ENCODE measurements at regions not wholly inside any gene's neighbourhood (a gene's known extent, or its start where the extent isn't known, plus 50 kb on each side); places are given as distances from the start of the nearest gene placed in this dataset.

DNA sequence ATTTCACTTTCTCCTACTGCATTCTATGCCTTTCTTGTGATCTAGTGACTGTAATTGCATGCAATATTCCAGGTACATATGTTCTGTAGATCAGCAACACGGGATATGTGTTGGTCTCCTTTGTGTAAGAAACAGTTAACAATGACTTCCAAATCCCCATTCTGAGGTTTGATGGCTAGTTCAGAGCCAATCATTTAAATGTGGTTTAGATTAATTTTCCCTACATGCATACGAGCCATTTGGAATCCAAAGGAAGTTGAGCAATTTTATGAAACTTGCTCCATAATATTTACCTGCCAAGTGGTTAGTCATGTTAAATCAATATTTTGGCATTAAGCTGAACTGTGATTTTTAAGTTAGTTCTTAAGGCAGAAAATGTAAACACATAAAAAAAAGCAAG lies 172.8 kb upstream of the DCAF12L2 start:
- no peaks in the 10 kb centered on the region for H4K20me1 ChIP-seq (ENCODE audit: insufficient read depth)
- no peaks in the 10 kb centered on the region for H3K36me3 ChIP-seq (replicated peaks in 1 of 2; ENCODE audit: control insufficient read depth in 1 of 2, insufficient read depth in 2 of 2, low read length in 1 of 2)
- H3F3A ChIP-seq (replicated peaks; ENCODE audit: insufficient read depth) = no peaks in the 10 kb centered on the region
- H3K27me3 ChIP-seq (ENCODE audit: insufficient read depth) = no peaks in the 10 kb centered on the region
- no peaks in the 10 kb centered on the region for H3K9me3 ChIP-seq
- CTCF ChIA-PET = no interaction called here
- POLR2A ChIA-PET = no interaction called here
- H3K9me2 ChIP-seq = no peaks in the 10 kb centered on the region
- H3K4me3 ChIP-seq (ENCODE audit: low read depth in 2 of 2, low read length in 1 of 2) = no peak overlapping the region
- H3K27ac ChIP-seq (ENCODE audit: low read depth in 2 of 2, low read length in 1 of 2) = no peak overlapping the region
- H3K9ac ChIP-seq = no peak overlapping the region
- no peak overlapping the region for H3K4me2 ChIP-seq
- TF ChIP-seq, protein P1, sequence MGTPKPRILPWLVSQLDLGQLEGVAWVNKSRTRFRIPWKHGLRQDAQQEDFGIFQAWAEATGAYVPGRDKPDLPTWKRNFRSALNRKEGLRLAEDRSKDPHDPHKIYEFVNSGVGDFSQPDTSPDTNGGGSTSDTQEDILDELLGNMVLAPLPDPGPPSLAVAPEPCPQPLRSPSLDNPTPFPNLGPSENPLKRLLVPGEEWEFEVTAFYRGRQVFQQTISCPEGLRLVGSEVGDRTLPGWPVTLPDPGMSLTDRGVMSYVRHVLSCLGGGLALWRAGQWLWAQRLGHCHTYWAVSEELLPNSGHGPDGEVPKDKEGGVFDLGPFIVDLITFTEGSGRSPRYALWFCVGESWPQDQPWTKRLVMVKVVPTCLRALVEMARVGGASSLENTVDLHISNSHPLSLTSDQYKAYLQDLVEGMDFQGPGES (IDR thresholded peaks at IDR 0.05; ENCODE audit: low read depth, low read length) = no peak
- TF ChIP-seq TEAD4 (IDR thresholded peaks at IDR 0.05; ENCODE audit: borderline replicate concordance, insufficient read depth) = no peak
- no peak for TF ChIP-seq ELF1 (IDR thresholded peaks at IDR 0.05)
- TF ChIP-seq, protein P2, sequence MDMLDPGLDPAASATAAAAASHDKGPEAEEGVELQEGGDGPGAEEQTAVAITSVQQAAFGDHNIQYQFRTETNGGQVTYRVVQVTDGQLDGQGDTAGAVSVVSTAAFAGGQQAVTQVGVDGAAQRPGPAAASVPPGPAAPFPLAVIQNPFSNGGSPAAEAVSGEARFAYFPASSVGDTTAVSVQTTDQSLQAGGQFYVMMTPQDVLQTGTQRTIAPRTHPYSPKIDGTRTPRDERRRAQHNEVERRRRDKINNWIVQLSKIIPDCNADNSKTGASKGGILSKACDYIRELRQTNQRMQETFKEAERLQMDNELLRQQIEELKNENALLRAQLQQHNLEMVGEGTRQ (IDR thresholded peaks at IDR 0.05; ENCODE audit: borderline replicate concordance, low read depth, low read length) = no peak
- TF ChIP-seq EZH2phosphoT487 (IDR thresholded peaks at IDR 0.05; ENCODE audit: borderline replicate concordance, low read depth) = no peak
- TF ChIP-seq MEF2A (IDR thresholded peaks at IDR 0.05; ENCODE audit: borderline replicate concordance, low read depth) = no peak
- TF ChIP-seq MXI1 (IDR thresholded peaks at IDR 0.05; ENCODE audit: low read depth, low read length) = no peak
- no peak for TF ChIP-seq POLR2AphosphoS5 (IDR thresholded peaks at IDR 0.05; ENCODE audit: low read depth, low read length)
- TF ChIP-seq SMC3 (IDR thresholded peaks at IDR 0.05; ENCODE audit: low read depth, low read length) = no peak
- TF ChIP-seq EP300 (IDR thresholded peaks at IDR 0.05; ENCODE audit: borderline replicate concordance in 1 of 2, low read depth in 1 of 2, low read length in 1 of 2) = no peak
- no peak for TF ChIP-seq FOXM1 (IDR thresholded peaks at IDR 0.05; ENCODE audit: low read depth)
- 2% methylated on average over 2 of the region's 2 CpGs for WGBS (ENCODE audit: low lambda C conversion rate)
- no peak overlapping the region for H2AFZ ChIP-seq (ENCODE audit: low read depth)
- H3K4me1 ChIP-seq (ENCODE audit: control insufficient read depth in 1 of 2, insufficient read depth in 2 of 2, low read depth in 1 of 2, low read length in 1 of 2) = no peaks in the 10 kb centered on the region
- H3K79me2 ChIP-seq (ENCODE audit: insufficient read depth) = no peaks in the 10 kb centered on the region
- DNase-seq = no peak

- Histone ChIP-seq H3K36me3 (replicated peaks in 1 of 2; ENCODE audit: control insufficient read depth in 1 of 2, insufficient read depth in 2 of 2, low read length in 1 of 2) (no peaks in the 10 kb centered on the region), H3K27ac (ENCODE audit: low read depth in 2 of 2, low read length in 1 of 2) (no peak overlapping the region), H3K9me2 (no peaks in the 10 kb centered on the region), H3K27me3 (ENCODE audit: insufficient read depth) (no peaks in the 10 kb centered on the region), H3K9ac (no peak overlapping the region), H4K20me1 (ENCODE audit: insufficient read depth) (no peaks in the 10 kb centered on the region), H2AFZ (ENCODE audit: low read depth) (no peak overlapping the region), H3K9me3 (0 out of 2 replicates have a peak, but pooled peaks cover 3% of the 10 kb centered on the region), H3K4me3 (ENCODE audit: low read depth in 2 of 2, low read length in 1 of 2) (no peak overlapping the region), H3F3A (replicated peaks; ENCODE audit: insufficient read depth) (no peaks in the 10 kb centered on the region), H3K4me2 (no peak overlapping the region), H3K4me1 (ENCODE audit: control insufficient read depth in 1 of 2, insufficient read depth in 2 of 2, low read depth in 1 of 2, low read length in 1 of 2) (no peaks in the 10 kb centered on the region), H3K79me2 (ENCODE audit: insufficient read depth) (no peaks in the 10 kb centered on the region)
- CTCF ChIA-PET = no interaction called here
- POLR2A ChIA-PET = no interaction called here
- no peak for DNase-seq
- WGBS (ENCODE audit: low lambda C conversion rate) = 0% methylated on average over 1 of the region's 1 CpG
- TF ChIP-seq RXRA (IDR thresholded peaks at IDR 0.05; ENCODE audit: borderline replicate concordance, low read depth) (no peak), FOSL2 (IDR thresholded peaks at IDR 0.05; ENCODE audit: borderline replicate concordance, low read depth) (no peak), GATA2 (CRISPR knock-in tag; IDR thresholded peaks at IDR 0.05) (no peak), FOXJ3 (CRISPR knock-in tag; IDR thresholded peaks at IDR 0.05) (no peak), EP300 (IDR thresholded peaks at IDR 0.05; ENCODE audit: borderline replicate concordance in 1 of 2, low read depth in 1 of 2, low read length in 1 of 2) (no peak), RCOR1 (IDR thresholded peaks at IDR 0.05; ENCODE audit: low read length) (no peak), ELF1 (IDR thresholded peaks at IDR 0.05) (no peak), REST (IDR thresholded peaks at IDR 0.05; ENCODE audit: low read depth, low read length) (no peak), TEAD4 (IDR thresholded peaks at IDR 0.05; ENCODE audit: borderline replicate concordance, insufficient read depth) (no peak)
- TF ChIP-seq, protein P1 (IDR thresholded peaks at IDR 0.05; ENCODE audit: low read depth, low read length) = no peak
- TF ChIP-seq, protein P3, sequence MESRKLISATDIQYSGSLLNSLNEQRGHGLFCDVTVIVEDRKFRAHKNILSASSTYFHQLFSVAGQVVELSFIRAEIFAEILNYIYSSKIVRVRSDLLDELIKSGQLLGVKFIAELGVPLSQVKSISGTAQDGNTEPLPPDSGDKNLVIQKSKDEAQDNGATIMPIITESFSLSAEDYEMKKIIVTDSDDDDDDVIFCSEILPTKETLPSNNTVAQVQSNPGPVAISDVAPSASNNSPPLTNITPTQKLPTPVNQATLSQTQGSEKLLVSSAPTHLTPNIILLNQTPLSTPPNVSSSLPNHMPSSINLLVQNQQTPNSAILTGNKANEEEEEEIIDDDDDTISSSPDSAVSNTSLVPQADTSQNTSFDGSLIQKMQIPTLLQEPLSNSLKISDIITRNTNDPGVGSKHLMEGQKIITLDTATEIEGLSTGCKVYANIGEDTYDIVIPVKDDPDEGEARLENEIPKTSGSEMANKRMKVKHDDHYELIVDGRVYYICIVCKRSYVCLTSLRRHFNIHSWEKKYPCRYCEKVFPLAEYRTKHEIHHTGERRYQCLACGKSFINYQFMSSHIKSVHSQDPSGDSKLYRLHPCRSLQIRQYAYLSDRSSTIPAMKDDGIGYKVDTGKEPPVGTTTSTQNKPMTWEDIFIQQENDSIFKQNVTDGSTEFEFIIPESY (IDR thresholded peaks at IDR 0.05; ENCODE audit: borderline replicate concordance, low read depth) = no peak
These were observed 134.3 kb upstream of the DCAF12L2 start for GRCh38 chrX:126300401-126300800.
